GM23338 (cell line): ENCODE measurements at regions not wholly inside any gene's neighbourhood (a gene's known extent, or its start where the extent isn't known, plus 50 kb on each side); places are given as distances from the start of the nearest gene placed in this dataset.

Experiments
- REST ChIP-seq: IDR thresholded peaks from one replicate; pipeline ENCODE4 v1.6.1; 2018; ENCODE audit warnings: antibody characterized with exemption; ENCODE audit not compliant: unreplicated experiment
- ZNF331 ChIP-seq: fragments of 250-450 bp; sonication (Bioruptor Pico); IDR thresholded peaks from 2 replicates; pipeline ENCODE4 v1.5.0; 2020; ENCODE audit warnings: low read depth, mild to moderate bottlenecking, moderate library complexity
- ZNF462 ChIP-seq: fragments of 250-450 bp; sonication (Bioruptor Pico); IDR thresholded peaks from 2 replicates; pipeline ENCODE4 v1.5.0; 2020; ENCODE audit warnings: mild to moderate bottlenecking, moderate library complexity
- TF ChIP-seq, protein P1 (sequence below), 2 experiments: fragments of 200-600 bp in 1 of 2; sonication (generic) in 1 of 2; conservative IDR thresholded peaks; 2 replicates each; pipeline versions ENCODE4 v1.5.1 to v1.6.1; 2016 to 2017; ENCODE audit warnings: antibody characterized with exemption in 2 of 2, low read depth in 2 of 2, mild to moderate bottlenecking in 2 of 2, moderate library complexity in 1 of 2

- TF ChIP-seq ZNF462 (CRISPR knock-in tag) (no peak), ZNF331 (CRISPR knock-in tag) (no peak), REST (no peak)
- TF ChIP-seq, protein P1, sequence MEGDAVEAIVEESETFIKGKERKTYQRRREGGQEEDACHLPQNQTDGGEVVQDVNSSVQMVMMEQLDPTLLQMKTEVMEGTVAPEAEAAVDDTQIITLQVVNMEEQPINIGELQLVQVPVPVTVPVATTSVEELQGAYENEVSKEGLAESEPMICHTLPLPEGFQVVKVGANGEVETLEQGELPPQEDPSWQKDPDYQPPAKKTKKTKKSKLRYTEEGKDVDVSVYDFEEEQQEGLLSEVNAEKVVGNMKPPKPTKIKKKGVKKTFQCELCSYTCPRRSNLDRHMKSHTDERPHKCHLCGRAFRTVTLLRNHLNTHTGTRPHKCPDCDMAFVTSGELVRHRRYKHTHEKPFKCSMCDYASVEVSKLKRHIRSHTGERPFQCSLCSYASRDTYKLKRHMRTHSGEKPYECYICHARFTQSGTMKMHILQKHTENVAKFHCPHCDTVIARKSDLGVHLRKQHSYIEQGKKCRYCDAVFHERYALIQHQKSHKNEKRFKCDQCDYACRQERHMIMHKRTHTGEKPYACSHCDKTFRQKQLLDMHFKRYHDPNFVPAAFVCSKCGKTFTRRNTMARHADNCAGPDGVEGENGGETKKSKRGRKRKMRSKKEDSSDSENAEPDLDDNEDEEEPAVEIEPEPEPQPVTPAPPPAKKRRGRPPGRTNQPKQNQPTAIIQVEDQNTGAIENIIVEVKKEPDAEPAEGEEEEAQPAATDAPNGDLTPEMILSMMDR (conservative IDR thresholded peaks at IDR 0.05; ENCODE audit: low read depth in 2 of 2), result no peak
Observed at GRCh38 chr20:47865451-47865850, 80.2 kb upstream of the SULF2 start (continued).
